Activated effector memory CD4-positive, alpha-beta T cell treated with anti-CD3 and anti-CD28 coated beads, Interleukin-2, amount 50 U/mL, for 16 hours (primary cell): ENCODE measurements at regions not wholly inside any gene's neighbourhood (a gene's known extent, or its start where the extent isn't known, plus 50 kb on each side); places are given as distances from the start of the nearest gene placed in this dataset.

Experiments
- DNase-seq: peaks from one replicate; pipeline ENCODE4 v3.0.0-alpha.2; 2020

GRCh38 chr5:167626341-167627123 lies 664.9 kb upstream of the WWC1 start:
- DNase-seq, result no peak

- no peak for DNase-seq
These were observed 661.8 kb upstream of the WWC1 start for GRCh38 chr5:167629634-167630033.

DNA sequence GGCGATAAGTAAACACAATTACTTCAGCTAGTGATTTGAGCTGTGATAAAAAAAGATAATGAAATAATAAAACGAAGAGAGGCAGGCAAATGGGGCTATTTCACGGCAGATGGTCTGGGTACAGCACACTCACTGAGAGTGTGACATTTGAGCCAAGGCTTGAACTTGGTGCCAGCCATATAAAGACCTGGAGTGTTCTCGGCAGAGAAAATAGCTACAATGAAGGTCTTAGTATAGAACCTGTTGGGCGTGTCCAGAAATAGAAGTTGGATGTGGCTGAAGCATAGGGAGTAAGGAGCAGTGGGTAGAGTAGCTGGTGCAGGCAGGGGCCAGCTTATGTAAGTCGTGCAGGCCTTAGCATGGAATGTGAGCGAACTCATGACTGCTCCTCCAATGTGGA lies 660.3 kb upstream of the WWC1 start:
- no peak for DNase-seq

DNA sequence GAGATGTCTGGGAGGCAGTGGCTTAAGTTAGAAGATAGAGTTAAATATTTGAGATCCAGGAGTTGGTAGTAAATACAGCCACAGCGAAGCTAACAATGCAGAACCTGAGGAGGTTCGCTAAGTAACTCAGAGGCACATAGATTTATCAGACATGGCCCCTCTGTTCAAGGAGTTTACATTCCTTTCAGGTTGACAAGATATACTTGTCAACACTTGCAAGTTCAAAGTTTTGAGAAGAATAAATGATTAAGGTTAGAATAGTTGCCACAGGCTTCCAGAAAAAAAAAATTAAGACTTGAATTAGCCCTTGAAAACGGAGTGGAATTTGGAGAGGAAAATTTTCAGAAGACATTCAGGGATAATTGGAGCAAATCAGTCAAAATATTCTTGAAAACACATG lies 658.3 kb upstream of the WWC1 start:
- no peak for DNase-seq

GRCh38 chr5:167633931-167634341 lies 657.5 kb upstream of the WWC1 start:
- no peak for DNase-seq

GRCh38 chr5:167634432-167634831 lies 657.0 kb upstream of the WWC1 start:
- DNase-seq, result no peak

DNA sequence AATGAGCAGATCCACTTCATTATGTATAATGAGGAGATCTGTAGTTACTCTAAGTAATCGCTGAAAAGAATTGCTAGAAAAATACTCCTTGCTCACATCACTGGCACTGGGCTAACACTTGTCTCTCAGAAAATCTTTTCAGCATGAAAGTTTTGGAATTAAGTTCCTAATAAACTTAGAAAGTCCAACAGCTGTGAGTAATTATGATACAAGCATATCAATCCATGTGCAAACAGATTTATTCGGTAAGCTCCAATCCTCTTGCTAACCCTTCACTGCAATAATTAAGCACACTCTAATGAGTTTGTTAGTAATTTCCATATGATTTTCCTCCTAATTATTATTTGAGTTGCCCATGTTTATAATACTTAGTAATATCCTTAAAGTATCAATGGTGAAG lies 652.6 kb upstream of the WWC1 start:
- DNase-seq, result no peak

DNA sequence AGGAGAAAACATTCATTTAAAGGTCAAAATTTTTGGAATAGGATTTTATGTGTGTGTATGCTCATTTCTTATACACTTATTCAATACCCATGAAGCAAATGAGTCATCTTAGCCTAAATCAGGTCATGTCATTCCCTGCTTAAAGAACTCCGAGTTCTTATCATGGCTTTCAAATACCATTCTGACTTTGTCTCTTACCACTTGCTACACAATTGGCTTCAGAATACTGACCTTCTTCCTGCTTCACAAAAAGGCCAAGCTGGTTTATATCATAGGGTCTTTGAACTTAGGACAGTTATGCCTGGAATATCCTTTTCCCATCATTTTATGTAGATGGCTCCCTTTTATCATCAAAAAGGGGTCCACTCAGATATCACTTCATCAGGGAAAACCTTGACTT lies 652.2 kb upstream of the WWC1 start:
- DNase-seq, result no peak

GRCh38 chr5:167639766-167640165 lies 651.7 kb upstream of the WWC1 start:
- no peak for DNase-seq

GRCh38 chr5:167642181-167642580 lies 649.3 kb upstream of the WWC1 start:
- no peak for DNase-seq

GRCh38 chr5:167642779-167643517 lies 648.5 kb upstream of the WWC1 start:
- DNase-seq, result no peak

GRCh38 chr5:167643631-167644280 lies 647.7 kb upstream of the WWC1 start:
- DNase-seq, result no peak

- no peak for DNase-seq
These were observed 646.8 kb upstream of the WWC1 start for GRCh38 chr5:167644619-167645018.

- DNase-seq, result no peak
These were observed 642.0 kb upstream of the WWC1 start for GRCh38 chr5:167649471-167649870.

GRCh38 chr5:167652690-167653089 lies 638.8 kb upstream of the WWC1 start:
- DNase-seq, result no peak

DNA sequence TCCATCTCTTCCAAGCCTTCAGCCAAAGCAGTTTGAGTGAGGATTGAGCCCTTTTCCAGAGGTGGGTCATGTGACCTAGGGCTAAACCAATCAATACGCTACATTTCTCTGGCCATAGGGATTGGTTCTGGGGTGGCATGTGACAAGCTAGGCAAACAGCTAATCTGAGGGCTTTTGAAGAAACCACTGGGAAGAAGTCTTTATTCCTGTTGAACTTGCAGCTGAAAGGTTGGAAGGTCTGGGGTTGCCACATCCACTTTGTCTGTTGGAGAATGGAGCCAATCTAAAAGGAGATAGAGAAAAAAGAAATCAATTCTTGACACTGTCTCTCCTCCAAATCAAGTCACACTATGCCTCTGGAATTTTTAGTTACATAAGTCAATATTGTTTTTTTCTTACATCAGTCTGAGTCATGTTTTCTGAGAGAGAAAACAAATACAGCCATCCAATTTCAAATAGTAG lies 637.8 kb upstream of the WWC1 start:
- no peak for DNase-seq

GRCh38 chr5:167657016-167657415 lies 634.4 kb upstream of the WWC1 start:
- no peak for DNase-seq

- DNase-seq, result no peak
These were observed 632.6 kb upstream of the WWC1 start for GRCh38 chr5:167658889-167659288.

DNA sequence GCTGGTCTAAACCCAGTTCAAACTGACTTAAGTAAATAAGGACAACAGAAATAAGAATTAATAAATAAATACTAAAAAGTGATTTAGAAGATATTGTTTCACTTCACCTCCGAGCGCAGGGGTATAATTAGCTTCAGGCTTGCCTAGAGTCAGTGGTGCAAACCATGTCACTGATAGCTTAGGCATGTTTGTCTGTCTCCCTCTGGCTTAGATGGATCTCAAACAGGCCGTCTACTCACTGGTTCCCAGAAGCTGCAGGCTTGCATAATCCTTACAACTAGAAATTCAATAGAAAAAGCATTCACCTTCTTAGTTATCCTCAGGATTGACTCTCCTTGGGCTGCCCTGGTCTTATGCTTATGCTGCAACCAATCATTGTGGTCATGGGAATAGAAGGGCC lies 629.8 kb upstream of the WWC1 start:
- no peak for DNase-seq

- DNase-seq, result no peak
These were observed 627.1 kb upstream of the WWC1 start for GRCh38 chr5:167664222-167664804.

DNA sequence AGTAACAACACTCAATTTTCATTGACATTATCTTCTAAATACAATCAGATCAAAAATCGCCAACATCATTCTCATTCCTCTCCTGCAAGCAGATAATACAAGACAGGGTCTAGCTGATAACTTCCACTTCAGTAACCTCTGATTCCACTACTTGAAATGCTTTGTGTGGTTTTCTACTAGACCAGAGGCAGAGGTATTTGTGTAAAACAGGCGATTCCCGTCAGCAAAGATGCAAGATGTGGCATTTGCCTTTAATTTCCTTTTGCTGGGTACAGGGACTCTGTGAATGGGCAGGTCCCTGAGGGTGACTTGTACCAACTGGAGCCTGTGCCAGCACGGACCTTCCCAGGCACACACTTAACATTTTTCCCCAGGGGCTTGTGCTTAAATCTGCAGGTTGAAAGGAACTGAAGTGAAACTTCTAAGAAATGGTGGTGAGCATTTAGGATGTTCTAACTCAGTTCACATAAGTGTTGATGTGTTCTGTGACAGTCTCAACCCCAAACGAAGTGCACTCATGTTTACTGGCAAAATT lies 625.5 kb upstream of the WWC1 start:
- no peak for DNase-seq

DNA sequence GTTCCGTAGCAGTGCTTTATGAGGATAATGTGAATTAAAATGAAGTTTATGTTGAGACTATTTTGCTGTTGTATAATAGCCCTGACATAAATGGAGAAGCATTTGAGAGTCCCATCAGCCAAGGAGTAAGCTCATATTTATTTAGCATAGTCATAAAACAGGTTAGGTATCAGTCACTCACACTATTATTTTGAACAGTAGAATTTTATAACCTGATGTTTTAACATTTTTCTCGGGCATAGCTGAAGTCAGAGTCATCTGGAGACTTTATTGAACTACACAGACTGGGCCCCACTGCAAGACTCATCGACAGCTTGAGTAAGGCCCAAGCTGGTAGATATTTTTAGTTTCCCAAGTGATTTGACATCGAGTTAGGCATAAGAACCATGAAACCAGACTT lies 620.3 kb upstream of the WWC1 start:
- DNase-seq, result no peak

GRCh38 chr5:167673942-167674341 lies 617.5 kb upstream of the WWC1 start:
- DNase-seq, result no peak
